SK-N-SH treated with all-trans-retinoic acid at 6 μM for 48 hours (cell line): ENCODE measurements at regions not wholly inside any gene's neighbourhood (a gene's known extent, or its start where the extent isn't known, plus 50 kb on each side); places are given as distances from the start of the nearest gene placed in this dataset.

Experiments
- ARNTL ChIP-seq: fragments of 450-650 bp; formaldehyde crosslinking; IDR thresholded peaks from 2 replicates; pipeline ENCODE4 v1.5.0; 2020; ENCODE audit warnings: low read depth, mild to moderate bottlenecking, moderate library complexity, borderline replicate concordance
- ESRRG ChIP-seq: fragments of 250-450 bp; sonication (Bioruptor Pico); IDR thresholded peaks from 2 replicates; pipeline ENCODE4 v1.6.1; 2021; ENCODE audit warnings: mild to moderate bottlenecking
- GLIS3 ChIP-seq: fragments of 250-450 bp; sonication (Bioruptor Pico); IDR thresholded peaks from 2 replicates; pipeline ENCODE4 v1.5.0; 2020; ENCODE audit warnings: mild to moderate bottlenecking, moderate library complexity
- ISL1 ChIP-seq: fragments of 250-450 bp; sonication (Bioruptor Pico); IDR thresholded peaks from 2 replicates; pipeline ENCODE4 v2.1.2; 2022; ENCODE audit warnings: mild to moderate bottlenecking, moderate library complexity
- OSR1 ChIP-seq: fragments of 250-450 bp; sonication (Bioruptor Pico); IDR thresholded peaks from 2 replicates; pipeline ENCODE4 v1.8.0; 2022; ENCODE audit warnings: moderate library complexity, mild to moderate bottlenecking, inconsistent platforms
- POU6F1 ChIP-seq: fragments of 250-450 bp; sonication (Bioruptor Pico); IDR thresholded peaks from 2 replicates; pipeline ENCODE4 v1.8.0; 2021; ENCODE audit warnings: low read depth, mild to moderate bottlenecking, moderate library complexity, borderline replicate concordance
- RARB ChIP-seq: fragments of 250-450 bp; sonication (Bioruptor Pico); IDR thresholded peaks from 2 replicates; pipeline ENCODE4 v1.8.0; 2021; ENCODE audit warnings: mild to moderate bottlenecking, moderate library complexity
- ZNF8 ChIP-seq: fragments of 450-650 bp; formaldehyde crosslinking; IDR thresholded peaks from 2 replicates; pipeline ENCODE4 v1.5.0; 2020; ENCODE audit warnings: mild to moderate bottlenecking, moderate library complexity
- TF ChIP-seq, protein P1 (sequence below): fragments of 250-450 bp; sonication (Bioruptor Pico); IDR thresholded peaks from 2 replicates; pipeline ENCODE4 v1.8.0; 2020; ENCODE audit warnings: mild to moderate bottlenecking, moderate library complexity, borderline replicate concordance

- no peak for TF ChIP-seq ARNTL (CRISPR knock-in tag)
- no peak for TF ChIP-seq RARB (CRISPR knock-in tag)
- TF ChIP-seq POU6F1 = no peak
- no peak for TF ChIP-seq GLIS3 (CRISPR knock-in tag)
- TF ChIP-seq ESRRG (CRISPR knock-in tag) = no peak
- no peak for TF ChIP-seq ISL1 (CRISPR knock-in tag)
- no peak for TF ChIP-seq OSR1 (CRISPR knock-in tag)
- TF ChIP-seq ZNF8 = no peak
- TF ChIP-seq, protein P1, sequence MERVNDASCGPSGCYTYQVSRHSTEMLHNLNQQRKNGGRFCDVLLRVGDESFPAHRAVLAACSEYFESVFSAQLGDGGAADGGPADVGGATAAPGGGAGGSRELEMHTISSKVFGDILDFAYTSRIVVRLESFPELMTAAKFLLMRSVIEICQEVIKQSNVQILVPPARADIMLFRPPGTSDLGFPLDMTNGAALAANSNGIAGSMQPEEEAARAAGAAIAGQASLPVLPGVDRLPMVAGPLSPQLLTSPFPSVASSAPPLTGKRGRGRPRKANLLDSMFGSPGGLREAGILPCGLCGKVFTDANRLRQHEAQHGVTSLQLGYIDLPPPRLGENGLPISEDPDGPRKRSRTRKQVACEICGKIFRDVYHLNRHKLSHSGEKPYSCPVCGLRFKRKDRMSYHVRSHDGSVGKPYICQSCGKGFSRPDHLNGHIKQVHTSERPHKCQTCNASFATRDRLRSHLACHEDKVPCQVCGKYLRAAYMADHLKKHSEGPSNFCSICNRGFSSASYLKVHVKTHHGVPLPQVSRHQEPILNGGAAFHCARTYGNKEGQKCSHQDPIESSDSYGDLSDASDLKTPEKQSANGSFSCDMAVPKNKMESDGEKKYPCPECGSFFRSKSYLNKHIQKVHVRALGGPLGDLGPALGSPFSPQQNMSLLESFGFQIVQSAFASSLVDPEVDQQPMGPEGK (CRISPR knock-in tag) = no peak
Measured at GRCh38 chr1:43054961-43055360, 96.3 kb upstream of the SLC2A1 start.
